ENCODE measurements at regions not wholly inside any gene's neighbourhood (a gene's known extent, or its start where the extent isn't known, plus 50 kb on each side); places are given as distances from the start of the nearest gene placed in this dataset.

DNA sequence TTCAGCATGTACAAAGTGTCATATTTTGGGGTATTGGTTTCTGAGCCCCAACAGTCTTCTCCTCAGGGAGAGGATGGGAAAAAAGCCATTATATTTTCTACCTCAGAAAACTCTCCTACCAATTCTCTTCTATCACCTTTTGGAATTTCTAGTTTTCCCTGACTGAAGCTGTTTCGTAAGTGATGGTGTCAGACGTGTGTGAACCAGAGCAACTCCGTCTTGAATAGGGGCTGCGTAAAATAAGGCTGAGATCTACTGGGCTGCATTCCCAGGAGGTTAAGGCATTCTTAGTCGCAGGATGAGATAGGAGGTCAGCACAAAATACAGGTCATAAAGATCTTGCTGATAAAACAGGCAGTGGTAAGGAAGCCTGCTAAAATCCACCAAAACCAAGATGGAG lies 197.3 kb upstream of the C9orf72 start:
- no peaks in the 10 kb centered on the region for H3K27me3 ChIP-seq
- no peaks in the 10 kb centered on the region for H3K4me1 ChIP-seq
- H3K27ac ChIP-seq: no peak overlapping the region
- H3K4me3 ChIP-seq: no peak overlapping the region
- TF ChIP-seq CTCF (IDR thresholded peaks at IDR 0.05): no peak
- TF ChIP-seq POLR2A (IDR thresholded peaks at IDR 0.05): no peak
- H3K36me3 ChIP-seq (ENCODE audit: low read depth, missing control alignments): no peaks in the 10 kb centered on the region
- no peak for DNase-seq
- WGBS, 2 donors: 75 to 76% methylated on average over 5 of the region's 5 CpGs
- no peaks in the 10 kb centered on the region for H3K9me3 ChIP-seq
- intact Hi-C loops (cut with DNase I; ENCODE audit: low total_unique reads): no loop called here

- intact Hi-C loops (cut with DNase I; ENCODE audit: low total_unique reads): no loop called here
- no peaks in the 10 kb centered on the region for H3K36me3 ChIP-seq (ENCODE audit: low read depth, missing control alignments)
- no peaks in the 10 kb centered on the region for H3K9me3 ChIP-seq
- WGBS, 2 donors: 61 to 69% methylated on average over 4 of the region's 4 CpGs
- no peaks in the 10 kb centered on the region for H3K4me1 ChIP-seq
- no peak for DNase-seq
- H3K27me3 ChIP-seq: no peaks in the 10 kb centered on the region
- H3K27ac ChIP-seq: no peak overlapping the region
- H3K4me3 ChIP-seq: no peak overlapping the region
- TF ChIP-seq POLR2A (IDR thresholded peaks at IDR 0.05) (no peak), CTCF (IDR thresholded peaks at IDR 0.05) (no peak)
Observed at GRCh38 chr9:27771803-27772545, 198.7 kb upstream of the C9orf72 start.

DNA sequence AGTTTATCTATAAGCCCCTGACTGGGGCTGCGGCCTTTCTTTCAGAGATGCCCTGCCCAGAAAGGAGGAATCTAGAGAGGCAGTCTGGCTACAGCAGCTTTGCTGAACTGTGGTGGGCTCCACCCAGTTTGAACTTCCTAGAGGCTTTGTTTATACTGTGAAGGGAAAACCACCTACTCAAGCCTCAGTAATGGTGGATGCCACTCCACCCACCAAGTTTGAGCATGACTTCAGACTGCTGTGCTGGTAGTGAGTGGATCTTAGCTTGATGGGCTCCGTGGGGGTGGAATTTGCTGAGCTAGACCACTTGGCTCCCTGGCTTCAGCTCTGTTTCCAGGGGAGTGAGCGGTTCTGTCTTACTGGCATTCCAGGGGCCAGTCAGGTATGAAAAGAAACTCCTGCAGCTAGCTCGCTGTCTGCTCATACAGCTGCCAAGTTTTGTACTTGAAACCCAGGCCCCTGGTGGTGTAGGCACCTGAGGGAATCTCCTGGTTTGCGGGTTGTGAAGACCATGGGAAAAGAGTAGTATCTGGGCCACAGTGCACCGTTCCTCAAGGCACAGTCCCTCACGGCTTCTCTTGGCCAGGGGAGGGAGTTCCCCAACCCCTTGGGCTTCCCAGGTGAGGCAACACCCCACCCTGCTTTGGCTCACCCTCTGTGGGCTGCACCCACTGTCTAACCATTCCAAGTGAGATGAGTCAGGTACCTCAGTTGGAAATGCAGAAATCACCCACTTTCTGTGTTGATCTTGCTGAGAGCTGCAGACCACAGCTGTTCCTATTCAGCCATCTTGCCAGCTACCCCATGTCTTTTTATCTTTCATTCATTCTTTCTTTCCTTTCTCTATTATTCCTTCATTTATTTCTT lies 211.8 kb upstream of the C9orf72 start:
- no peaks in the 10 kb centered on the region for H3K36me3 ChIP-seq (ENCODE audit: low read depth, missing control alignments)
- intact Hi-C loops (cut with DNase I; ENCODE audit: low total_unique reads): no loop called here
- no peak overlapping the region for H3K27ac ChIP-seq
- WGBS, 2 donors: 66 to 100% methylated on average over 1 to 7 of the region's 7 CpGs
- no peak overlapping the region for H3K4me3 ChIP-seq
- no peaks in the 10 kb centered on the region for H3K9me3 ChIP-seq
- TF ChIP-seq POLR2A (IDR thresholded peaks at IDR 0.05) (no peak), CTCF (IDR thresholded peaks at IDR 0.05) (no peak)
- H3K27me3 ChIP-seq: no peaks in the 10 kb centered on the region
- H3K4me1 ChIP-seq: no peaks in the 10 kb centered on the region
- DNase-seq: no peak

GRCh38 chr9:27785714-27786100 lies 212.4 kb upstream of the C9orf72 start:
- H3K4me3 ChIP-seq: no peak overlapping the region
- H3K27ac ChIP-seq: no peak overlapping the region
- no peak for DNase-seq
- no peaks in the 10 kb centered on the region for H3K27me3 ChIP-seq
- intact Hi-C loops (cut with DNase I; ENCODE audit: low total_unique reads): no loop called here
- no peak for TF ChIP-seq CTCF (IDR thresholded peaks at IDR 0.05)
- TF ChIP-seq POLR2A (IDR thresholded peaks at IDR 0.05): no peak
- H3K4me1 ChIP-seq: no peaks in the 10 kb centered on the region
- H3K9me3 ChIP-seq: no peaks in the 10 kb centered on the region
- no peaks in the 10 kb centered on the region for H3K36me3 ChIP-seq (ENCODE audit: low read depth, missing control alignments)

All from testis (tissue), 2 donors.